ENCODE measurements at regions not wholly inside any gene's neighbourhood (a gene's known extent, or its start where the extent isn't known, plus 50 kb on each side); places are given as distances from the start of the nearest gene placed in this dataset.

DNA sequence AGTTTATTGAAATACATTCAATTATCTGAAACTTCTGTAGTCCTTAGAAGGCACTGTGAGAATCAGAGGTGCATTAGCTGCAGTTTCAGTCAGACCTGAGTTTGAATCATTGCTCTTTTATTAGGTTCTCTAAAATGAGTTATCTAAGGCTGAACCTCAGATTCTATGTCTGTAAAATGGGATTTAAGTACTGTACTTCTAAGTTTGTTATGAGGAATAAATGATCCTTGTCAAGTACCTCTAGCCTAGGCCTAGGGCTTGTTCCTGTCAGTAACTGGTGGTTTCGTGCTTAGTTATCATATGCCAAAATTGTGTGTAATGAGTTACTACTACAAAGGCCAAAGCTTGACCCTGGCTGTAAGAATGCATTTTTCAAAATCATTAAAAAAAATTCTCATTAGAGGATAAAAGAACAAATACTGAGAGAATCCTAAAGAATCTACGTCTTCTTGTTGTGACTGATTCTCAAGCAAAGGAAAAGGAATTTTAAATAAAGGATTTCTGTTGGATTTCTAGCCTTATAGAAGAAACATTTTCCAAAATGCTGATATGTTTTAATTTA, 65.8 kb downstream of the SLIT2 start:
- Histone ChIP-seq H3K4me1 (ENCODE audit: insufficient read depth, poor library complexity, severe bottlenecking) (no peaks in the 10 kb centered on the region), H3K27ac (ENCODE audit: poor library complexity, severe bottlenecking) (no peak overlapping the region), H3K9me3 (ENCODE audit: severe bottlenecking) (no peaks in the 10 kb centered on the region), H3K27me3 (ENCODE audit: insufficient read depth, poor library complexity, severe bottlenecking) (no peaks in the 10 kb centered on the region), H3K4me3 (ENCODE audit: severe bottlenecking) (no peak overlapping the region), H3K36me3 (ENCODE audit: low read depth) (no peaks in the 10 kb centered on the region)
- no peak for DNase-seq (ENCODE audit: low spot score)
- no peak for ATAC-seq (ENCODE audit: low read depth)
- TF ChIP-seq, protein P1, sequence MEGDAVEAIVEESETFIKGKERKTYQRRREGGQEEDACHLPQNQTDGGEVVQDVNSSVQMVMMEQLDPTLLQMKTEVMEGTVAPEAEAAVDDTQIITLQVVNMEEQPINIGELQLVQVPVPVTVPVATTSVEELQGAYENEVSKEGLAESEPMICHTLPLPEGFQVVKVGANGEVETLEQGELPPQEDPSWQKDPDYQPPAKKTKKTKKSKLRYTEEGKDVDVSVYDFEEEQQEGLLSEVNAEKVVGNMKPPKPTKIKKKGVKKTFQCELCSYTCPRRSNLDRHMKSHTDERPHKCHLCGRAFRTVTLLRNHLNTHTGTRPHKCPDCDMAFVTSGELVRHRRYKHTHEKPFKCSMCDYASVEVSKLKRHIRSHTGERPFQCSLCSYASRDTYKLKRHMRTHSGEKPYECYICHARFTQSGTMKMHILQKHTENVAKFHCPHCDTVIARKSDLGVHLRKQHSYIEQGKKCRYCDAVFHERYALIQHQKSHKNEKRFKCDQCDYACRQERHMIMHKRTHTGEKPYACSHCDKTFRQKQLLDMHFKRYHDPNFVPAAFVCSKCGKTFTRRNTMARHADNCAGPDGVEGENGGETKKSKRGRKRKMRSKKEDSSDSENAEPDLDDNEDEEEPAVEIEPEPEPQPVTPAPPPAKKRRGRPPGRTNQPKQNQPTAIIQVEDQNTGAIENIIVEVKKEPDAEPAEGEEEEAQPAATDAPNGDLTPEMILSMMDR (IDR thresholded peaks at IDR 0.05; ENCODE audit: poor library complexity, severe bottlenecking), result no peak

DNA sequence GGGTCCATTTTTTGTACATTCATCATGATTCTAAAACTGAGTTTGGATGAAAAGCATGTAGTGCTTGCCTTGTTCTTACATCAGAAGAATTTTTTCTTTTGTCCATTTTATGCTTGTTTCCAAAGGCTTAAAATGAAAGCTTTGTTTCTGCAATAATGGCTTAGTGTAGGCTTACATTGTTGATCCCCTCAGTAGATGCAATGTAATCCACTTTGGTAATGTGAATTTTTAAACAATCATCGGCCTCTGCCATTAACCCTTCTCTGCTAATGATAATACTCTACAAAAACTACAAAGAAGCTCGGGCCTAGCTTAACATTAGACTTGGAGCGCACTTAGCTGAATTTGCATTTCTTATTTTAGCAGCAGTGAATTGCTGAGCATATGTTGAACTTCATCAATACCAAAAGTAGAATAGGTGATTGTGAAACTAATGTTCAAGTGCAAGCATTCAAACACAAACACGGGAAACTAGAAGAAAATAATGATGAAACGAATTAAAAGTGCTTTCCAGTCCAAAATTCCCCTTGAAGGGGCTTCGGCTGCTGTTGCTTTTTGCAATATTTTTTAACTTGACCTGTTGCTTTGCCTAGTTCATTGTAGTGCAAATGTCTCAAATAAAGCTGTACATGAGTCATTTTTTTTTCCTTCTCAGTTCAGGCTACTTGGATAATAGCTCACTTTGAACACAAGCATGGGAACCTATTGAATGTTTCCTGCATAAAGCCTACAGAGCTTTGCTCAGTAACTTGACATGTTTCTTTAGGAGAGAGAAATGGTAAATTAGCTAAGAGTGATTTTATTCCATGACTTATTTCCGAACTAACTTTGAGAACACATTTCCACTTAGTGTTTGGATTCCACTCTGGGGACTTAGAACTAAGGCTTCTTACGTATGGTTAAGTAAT, 66.5 kb downstream of the SLIT2 start:
- Histone ChIP-seq H3K4me3 (ENCODE audit: severe bottlenecking) (no peak overlapping the region), H3K27ac (ENCODE audit: poor library complexity, severe bottlenecking) (no peak overlapping the region), H3K36me3 (ENCODE audit: low read depth) (no peaks in the 10 kb centered on the region), H3K4me1 (ENCODE audit: insufficient read depth, poor library complexity, severe bottlenecking) (no peaks in the 10 kb centered on the region), H3K9me3 (ENCODE audit: severe bottlenecking) (no peaks in the 10 kb centered on the region), H3K27me3 (ENCODE audit: insufficient read depth, poor library complexity, severe bottlenecking) (no peaks in the 10 kb centered on the region)
- no peak for ATAC-seq (ENCODE audit: low read depth)
- TF ChIP-seq, protein P1 (IDR thresholded peaks at IDR 0.05; ENCODE audit: poor library complexity, severe bottlenecking), result no peak
- DNase-seq (ENCODE audit: low spot score), result no peak

- no peak overlapping the region for H3K4me3 ChIP-seq (ENCODE audit: severe bottlenecking)
- no peak for DNase-seq (ENCODE audit: low spot score)
- no peak for ATAC-seq (ENCODE audit: low read depth)
- no peak overlapping the region for H3K27ac ChIP-seq (ENCODE audit: poor library complexity, severe bottlenecking)
- H3K4me1 ChIP-seq (ENCODE audit: insufficient read depth, poor library complexity, severe bottlenecking), result no peaks in the 10 kb centered on the region
- TF ChIP-seq, protein P1 (IDR thresholded peaks at IDR 0.05; ENCODE audit: poor library complexity, severe bottlenecking), result no peak
- no peaks in the 10 kb centered on the region for H3K36me3 ChIP-seq (ENCODE audit: low read depth)
- H3K27me3 ChIP-seq (ENCODE audit: insufficient read depth, poor library complexity, severe bottlenecking), result no peaks in the 10 kb centered on the region
- H3K9me3 ChIP-seq (ENCODE audit: severe bottlenecking), result no peaks in the 10 kb centered on the region
These were observed 67.2 kb downstream of the SLIT2 start for GRCh38 chr4:20318909-20319277.

GRCh38 chr4:20319825-20320612, 68.3 kb downstream of the SLIT2 start:
- no peak overlapping the region for H3K27ac ChIP-seq (ENCODE audit: poor library complexity, severe bottlenecking)
- DNase-seq (ENCODE audit: low spot score) (no peak), ATAC-seq (ENCODE audit: low read depth) (no peak)
- H3K27me3 ChIP-seq (ENCODE audit: insufficient read depth, poor library complexity, severe bottlenecking), result no peaks in the 10 kb centered on the region
- no peaks in the 10 kb centered on the region for H3K36me3 ChIP-seq (ENCODE audit: low read depth)
- H3K4me3 ChIP-seq (ENCODE audit: severe bottlenecking), result no peak overlapping the region
- no peaks in the 10 kb centered on the region for H3K4me1 ChIP-seq (ENCODE audit: insufficient read depth, poor library complexity, severe bottlenecking)
- TF ChIP-seq, protein P1 (IDR thresholded peaks at IDR 0.05; ENCODE audit: poor library complexity, severe bottlenecking), result no peak
- no peaks in the 10 kb centered on the region for H3K9me3 ChIP-seq (ENCODE audit: severe bottlenecking)

All from RWPE2 (cell line).